Hepatocyte (in vitro differentiated cells): ENCODE measurements at regions not wholly inside any gene's neighbourhood (a gene's known extent, or its start where the extent isn't known, plus 50 kb on each side); places are given as distances from the start of the nearest gene placed in this dataset.

ENCODE experiments used
- DNase-seq: peaks from one replicate; pipeline ENCODE4 v3.0.0-alpha.2; 2016; ENCODE audit warnings: low spot score
- H2AFZ ChIP-seq: fragments of 200-600 bp; sonication (generic); 2 replicates; pipeline ENCODE4 v1.6.0; 2016; ENCODE audit warnings: antibody characterized with exemption, mild to moderate bottlenecking
- H3K27ac ChIP-seq: fragments of 200-600 bp; sonication (generic); 2 replicates; pipeline ENCODE4 v1.5.1; 2016; ENCODE audit warnings: mild to moderate bottlenecking
- H3K27me3 ChIP-seq: fragments of 200-600 bp; sonication (generic); 2 replicates; pipeline ENCODE4 v1.6.1; 2016
- H3K36me3 ChIP-seq: fragments of 200-600 bp; sonication (generic); replicated peaks from 2 replicates; pipeline ENCODE4 v1.5.1; 2016; ENCODE audit warnings: low read depth; ENCODE audit not compliant: insufficient read depth
- H3K4me1 ChIP-seq: fragments of 200-600 bp; sonication (generic); 2 replicates; pipeline ENCODE4 v1.5.1; 2016; ENCODE audit warnings: mild to moderate bottlenecking, moderate library complexity; ENCODE audit not compliant: insufficient read depth
- H3K4me2 ChIP-seq: fragments of 200-600 bp; sonication (generic); 2 replicates; pipeline ENCODE4 v1.6.0; 2016
- H3K4me3 ChIP-seq: fragments of 200-600 bp; sonication (generic); 2 replicates; pipeline ENCODE4 v1.5.1; 2016; ENCODE audit warnings: mild to moderate bottlenecking
- H3K79me2 ChIP-seq: fragments of 200-600 bp; sonication (generic); 2 replicates; pipeline ENCODE4 v1.6.0; 2017; ENCODE audit warnings: mild to moderate bottlenecking
- H3K9me2 ChIP-seq: fragments of 200-600 bp; sonication (generic); replicated peaks from 2 replicates; pipeline ENCODE4 v1.6.0; 2017; ENCODE audit warnings: mild to moderate bottlenecking; ENCODE audit not compliant: insufficient read depth
- H3K9me3 ChIP-seq: fragments of 200-600 bp; sonication (generic); 2 replicates; pipeline ENCODE4 v1.5.1; 2016; ENCODE audit warnings: low read depth, mild to moderate bottlenecking
- H4K20me1 ChIP-seq: fragments of 200-600 bp; sonication (generic); 2 replicates; pipeline ENCODE4 v1.6.0; 2016; ENCODE audit warnings: mild to moderate bottlenecking; ENCODE audit not compliant: insufficient read depth, poor library complexity, severe bottlenecking
- CTCF ChIP-seq: fragments of 200-600 bp; sonication (generic); IDR thresholded peaks from 2 replicates; pipeline ENCODE4 v1.5.1; 2016; ENCODE audit warnings: antibody characterized with exemption, mild to moderate bottlenecking; ENCODE audit not compliant: poor library complexity
- EZH2 ChIP-seq: fragments of 200-600 bp; sonication (generic); IDR thresholded peaks from 2 replicates; pipeline ENCODE4 v1.6.1; 2016; ENCODE audit warnings: antibody characterized with exemption, mild to moderate bottlenecking, borderline replicate concordance
- EZH2phosphoT487 ChIP-seq: fragments of 200-600 bp; sonication (generic); IDR thresholded peaks from one replicate; pipeline ENCODE4 v1.6.1; 2018; ENCODE audit warnings: antibody characterized with exemption, mild to moderate bottlenecking, low read depth, moderate library complexity; ENCODE audit not compliant: unreplicated experiment, severe bottlenecking
- WGBS: methylation state at CpG from one replicate; pipeline ENCODE4 v1.1.6; 2016; ENCODE audit warnings: low lambda C conversion rate; ENCODE audit errors: missing lambda C conversion rate; 5-methylcytosine and 5-hydroxymethylcytosine counted together

- Histone ChIP-seq H3K4me1 (peaks cover 16% of the 10 kb centered on the region), H2AFZ (no peak overlapping the region), H3K4me2 (no peak overlapping the region), H3K27ac (no peak overlapping the region), H4K20me1 (no peaks in the 10 kb centered on the region), H3K4me3 (no peak overlapping the region), H3K9me3 (no peaks in the 10 kb centered on the region), H3K36me3 (no peaks in the 10 kb centered on the region), H3K9me2 (no peaks in the 10 kb centered on the region), H3K79me2 (no peaks in the 10 kb centered on the region), H3K27me3 (no peaks in the 10 kb centered on the region)
- no peak for TF ChIP-seq EZH2phosphoT487
- no peak for TF ChIP-seq EZH2
- TF ChIP-seq CTCF: no peak
- no peak for DNase-seq
- 87% methylated on average over 17 of the region's 17 CpGs for WGBS
These were observed 127.6 kb upstream of the TNRC6C start for GRCh38 chr17:77830816-77831473.

GRCh38 chr17:77831474-77832179 is 126.9 kb upstream of the TNRC6C start:
- no peaks in the 10 kb centered on the region for H3K9me2 ChIP-seq
- H3K36me3 ChIP-seq: no peaks in the 10 kb centered on the region
- no peak overlapping the region for H2AFZ ChIP-seq
- H3K79me2 ChIP-seq: no peaks in the 10 kb centered on the region
- no peaks in the 10 kb centered on the region for H3K27me3 ChIP-seq
- no peak overlapping the region for H3K4me2 ChIP-seq
- WGBS: 75% methylated on average over 17 of the region's 17 CpGs
- H4K20me1 ChIP-seq: no peaks in the 10 kb centered on the region
- TF ChIP-seq CTCF: no peak
- no peak for TF ChIP-seq EZH2
- no peak for TF ChIP-seq EZH2phosphoT487
- DNase-seq: no peak
- no peaks in the 10 kb centered on the region for H3K9me3 ChIP-seq
- H3K27ac ChIP-seq: no peak overlapping the region
- H3K4me1 ChIP-seq: peaks cover 16% of the 10 kb centered on the region
- H3K4me3 ChIP-seq: no peak overlapping the region

- no peaks in the 10 kb centered on the region for H3K27me3 ChIP-seq
- no peak overlapping the region for H3K27ac ChIP-seq
- H3K36me3 ChIP-seq: no peaks in the 10 kb centered on the region
- DNase-seq: no peak
- H3K4me2 ChIP-seq: no peak overlapping the region
- no peaks in the 10 kb centered on the region for H3K79me2 ChIP-seq
- H3K4me1 ChIP-seq: peaks cover 16% of the 10 kb centered on the region
- WGBS: 84% methylated on average over 8 of the region's 8 CpGs
- H3K9me3 ChIP-seq: no peaks in the 10 kb centered on the region
- TF ChIP-seq EZH2phosphoT487 (no peak), EZH2 (no peak), CTCF (no peak)
- no peaks in the 10 kb centered on the region for H4K20me1 ChIP-seq
- H2AFZ ChIP-seq: no peak overlapping the region
- no peaks in the 10 kb centered on the region for H3K9me2 ChIP-seq
- no peak overlapping the region for H3K4me3 ChIP-seq
These were observed 126.3 kb upstream of the TNRC6C start for GRCh38 chr17:77832180-77832560.
